Right ventricle myocardium inferior (tissue), 1 donor: ENCODE measurements at regions not wholly inside any gene's neighbourhood (a gene's known extent, or its start where the extent isn't known, plus 50 kb on each side); places are given as distances from the start of the nearest gene placed in this dataset.
"Not testable (repeated sequence)": the region's sequence is repeated elsewhere in the genome, so short reads cannot be mapped to it uniquely, and the experiment has no call there.

ENCODE experiments used
- ATAC-seq: fragments of 200-7000 bp; cut with Tn5 transposase; one replicate; pipeline ENCODE4 v1.9.1; 2020; ENCODE audit warnings: mild to moderate bottlenecking, moderate library complexity
- DNase-seq: peaks from one replicate; pipeline ENCODE4 v3.0.0; 2021; ENCODE audit errors: missing footprints
- intact Hi-C: fragments of 100-400 bp; cut with DNase I; formaldehyde crosslinking; loops from one replicate; pipeline ENCODE4 v1.11.0; 2022
- donor health status: DM: no; HTN: yes; CAD: no; lungs with severe emphysema.

DNA sequence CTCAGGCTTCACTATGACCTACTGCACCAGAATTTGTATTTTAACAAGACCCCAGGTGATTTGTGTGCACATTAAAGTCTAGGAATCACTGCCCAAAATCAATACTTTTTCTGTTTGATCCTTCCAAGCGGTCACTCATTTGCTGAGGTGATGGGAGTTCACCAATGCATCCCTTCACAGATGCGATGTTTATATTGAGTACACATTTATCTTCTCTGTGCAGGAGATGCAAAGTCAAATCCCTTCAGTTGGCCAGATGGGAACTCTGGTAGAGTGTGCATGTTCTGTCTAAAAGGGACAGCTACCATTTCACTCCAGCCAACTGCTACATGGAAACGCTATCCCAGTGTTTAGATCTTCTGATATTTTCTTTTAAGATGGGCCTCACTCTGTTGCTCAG is 122.6 kb upstream of the HS3ST2 start:
- intact Hi-C loops = no loop called here
- ATAC-seq (no peak), DNase-seq (no peak)

DNA sequence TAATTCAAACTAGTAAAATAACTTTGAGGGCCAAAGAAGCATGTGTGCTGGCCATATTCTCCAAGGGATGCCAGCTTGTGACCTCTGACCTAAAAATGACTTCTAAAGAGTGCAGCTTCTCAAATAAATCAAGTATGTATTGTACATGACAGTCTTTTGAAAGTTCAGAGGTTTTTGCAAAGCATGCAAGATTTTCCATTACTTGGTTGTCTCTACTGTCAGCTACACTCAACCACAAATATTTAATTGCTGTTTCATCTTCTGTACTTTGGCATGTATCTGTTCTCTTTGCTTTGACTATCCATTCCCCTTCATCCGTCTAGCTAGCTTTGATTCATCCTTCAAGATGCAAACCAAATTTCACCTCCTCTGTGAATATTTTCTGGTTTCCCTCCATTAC is 121.9 kb upstream of the HS3ST2 start:
- ATAC-seq (no peak), DNase-seq (no peak)
- intact Hi-C loops = no loop called here

DNA sequence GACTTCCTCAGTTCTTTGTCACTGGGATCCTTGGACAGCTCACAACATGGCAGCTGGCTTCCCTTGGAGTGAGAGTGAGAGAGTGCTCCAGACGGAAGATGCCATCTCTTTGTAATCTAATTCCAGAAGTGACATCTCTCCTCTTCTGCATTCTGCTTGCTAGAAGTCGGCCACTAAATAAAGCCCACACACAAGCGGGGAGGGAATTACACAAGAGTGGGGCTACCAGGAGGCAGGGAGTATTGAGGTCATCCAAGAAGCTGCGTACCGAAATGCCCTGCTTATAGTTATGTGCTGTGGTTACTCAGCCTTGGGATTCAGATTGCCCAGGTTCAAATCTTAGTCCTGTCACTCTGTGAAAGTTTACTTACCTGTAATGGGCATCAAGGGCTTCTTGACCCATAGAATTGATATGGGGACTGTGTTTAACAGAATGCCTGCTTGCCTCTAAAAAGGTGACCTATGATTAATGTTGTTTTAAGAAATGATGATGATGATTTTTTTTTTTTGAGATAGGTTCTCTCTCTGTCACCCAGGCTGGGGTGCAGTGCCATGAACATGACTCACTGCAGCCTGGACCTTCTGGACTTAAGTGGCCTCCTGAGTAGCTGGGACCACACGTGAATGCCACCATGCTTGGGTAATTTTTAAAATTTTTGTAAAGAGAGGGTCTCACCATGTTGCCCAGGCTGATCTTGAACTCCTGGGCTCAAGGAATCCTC is 120.9 kb upstream of the HS3ST2 start:
- no peak for ATAC-seq
- intact Hi-C loops = no loop called here

DNA sequence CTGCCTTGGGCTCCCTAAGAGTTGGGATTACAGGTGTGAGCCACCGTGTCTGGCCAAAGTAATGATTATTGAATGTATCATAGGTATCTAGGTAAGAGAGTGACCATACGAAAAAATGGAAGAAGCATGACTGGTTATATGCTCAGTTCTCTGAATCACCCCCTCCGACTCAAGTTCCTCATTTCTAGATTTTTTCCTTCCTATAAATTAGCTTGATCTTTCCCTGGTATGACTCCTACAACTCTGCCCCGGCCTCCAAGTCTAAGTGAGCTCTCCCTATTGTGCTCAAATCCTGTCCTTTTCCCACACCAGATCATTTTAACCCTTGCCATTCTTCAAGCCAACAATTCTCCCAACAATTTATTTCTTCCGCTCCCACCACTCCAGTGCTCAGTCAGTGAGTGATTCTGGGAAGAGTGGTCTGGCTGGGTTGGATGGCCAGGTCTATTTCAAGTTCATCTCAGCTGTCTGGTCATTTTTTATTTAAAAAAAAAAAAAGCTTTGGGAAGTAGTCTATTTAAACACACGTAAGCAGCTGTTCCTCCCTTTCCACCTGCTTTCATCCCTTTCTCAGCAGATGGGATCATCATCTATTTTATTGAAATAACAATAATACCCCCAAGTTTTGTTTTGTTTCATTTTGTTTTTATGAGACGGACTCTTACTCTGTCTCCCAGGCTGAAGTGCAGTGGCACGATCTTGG is 120.2 kb upstream of the HS3ST2 start:
- ATAC-seq = no peak
- intact Hi-C loops = no loop called here
- no peak for DNase-seq

More for the DNA sequence above, 120.9 kb upstream of the HS3ST2 start:
- DNase-seq = no peak

DNA sequence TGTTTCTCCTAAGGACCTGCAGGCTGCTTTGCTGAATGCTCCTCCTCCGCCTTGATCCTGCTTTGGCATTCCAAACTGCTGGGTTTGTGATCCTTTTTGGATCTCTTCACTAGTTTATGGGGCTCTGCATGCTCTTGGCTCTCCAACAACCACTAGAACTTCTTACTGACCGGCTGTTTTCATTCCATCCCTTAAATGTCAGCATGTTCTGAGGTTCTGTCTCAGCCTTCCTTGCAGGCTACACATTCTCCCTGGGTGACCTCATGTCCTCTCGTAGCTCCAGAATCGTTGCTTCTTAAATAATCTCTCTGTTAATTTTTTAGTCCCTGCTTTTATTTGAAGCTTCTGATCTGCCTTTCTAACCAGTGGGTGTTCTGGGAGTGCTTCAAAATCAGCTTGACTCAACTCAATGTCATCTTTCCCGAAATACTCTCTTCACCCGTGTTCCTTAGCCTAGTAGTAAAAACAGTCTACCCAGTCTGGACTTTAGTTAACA is 119.0 kb upstream of the HS3ST2 start:
- ATAC-seq (peak; percentile 87), DNase-seq (no peak)
- intact Hi-C loops = no loop called here

DNA sequence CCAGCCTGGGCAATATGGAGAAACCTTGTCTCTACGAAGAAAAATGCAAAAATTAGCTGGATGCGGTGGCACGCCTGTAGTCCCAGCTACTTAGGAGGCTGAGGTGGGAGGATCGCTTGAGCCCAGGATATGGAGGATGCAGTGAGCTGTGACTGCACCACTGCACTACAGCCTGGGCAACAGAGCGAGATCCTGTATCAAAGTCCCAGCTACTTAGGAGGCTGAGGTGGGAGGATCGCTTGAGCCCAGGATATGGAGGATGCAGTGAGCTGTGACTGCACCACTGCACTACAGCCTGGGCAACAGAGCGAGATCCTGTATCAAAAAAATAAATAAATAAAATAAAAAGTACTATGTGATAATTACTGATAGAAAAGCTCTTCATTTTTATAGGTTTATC is 118.2 kb upstream of the HS3ST2 start:
- intact Hi-C loops, DNase-seq, ATAC-seq: not testable (repeated sequence)

DNA sequence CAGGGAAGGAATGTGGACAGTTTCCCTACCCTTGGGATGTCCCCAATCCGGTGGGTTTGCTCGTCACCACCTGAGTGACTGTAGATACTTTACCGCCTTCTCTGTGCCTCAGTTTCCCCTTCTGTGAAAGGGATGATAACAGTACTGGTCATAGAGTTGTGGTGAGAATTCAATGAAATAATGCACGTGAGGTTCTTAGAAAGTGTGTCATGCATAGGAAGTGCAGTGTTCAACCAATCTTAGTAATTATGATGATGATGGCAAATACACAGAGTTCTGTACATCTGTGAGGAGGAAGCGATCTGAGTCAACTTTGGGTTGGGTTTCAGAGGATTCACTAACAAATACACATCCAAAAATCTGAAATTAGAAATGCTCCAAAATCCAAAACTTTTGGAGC is 114.6 kb upstream of the HS3ST2 start:
- intact Hi-C loops = no loop called here
- no peak for DNase-seq
- no peak for ATAC-seq

DNA sequence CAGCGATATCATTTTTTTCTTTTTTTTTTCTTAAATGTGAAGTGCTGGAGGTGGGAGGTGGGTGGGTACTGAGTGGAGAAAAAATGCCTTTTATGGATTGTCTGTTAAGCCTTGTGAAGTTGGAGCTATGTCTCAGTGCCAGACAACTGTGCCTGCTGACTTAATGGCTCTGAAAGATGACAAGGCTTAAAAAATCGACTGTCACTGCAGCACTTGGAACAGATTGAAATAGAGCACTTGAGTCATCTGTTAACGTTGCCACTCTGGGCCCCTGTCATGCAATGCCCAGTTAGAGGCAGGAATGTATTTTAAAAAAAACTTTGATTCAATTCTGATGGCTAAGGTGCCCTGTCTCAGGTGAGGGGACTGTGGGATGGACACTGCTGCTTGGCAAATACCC is 108.2 kb upstream of the HS3ST2 start:
- ATAC-seq (no peak), DNase-seq (no peak)
- intact Hi-C loops = no loop called here

DNA sequence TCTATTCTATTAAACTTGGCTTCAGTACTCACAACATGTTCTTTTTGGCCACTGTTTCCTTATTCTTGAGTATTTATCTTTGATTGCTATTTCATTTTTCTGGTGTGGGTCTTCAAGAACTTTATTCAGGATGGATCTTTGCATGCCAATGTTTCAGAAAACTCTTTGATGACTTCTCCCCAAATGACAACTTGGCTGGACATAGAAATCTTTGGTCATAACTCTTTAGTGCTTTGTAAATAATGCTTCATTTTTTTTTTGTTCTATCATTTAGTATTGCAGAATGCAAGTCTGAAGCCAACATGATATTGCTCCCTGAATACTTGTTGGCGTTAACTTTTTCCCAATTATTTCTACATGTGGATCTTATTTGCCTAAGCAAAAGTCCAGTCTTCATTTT is 103.6 kb upstream of the HS3ST2 start:
- intact Hi-C loops = no loop called here
- ATAC-seq = no peak

DNA sequence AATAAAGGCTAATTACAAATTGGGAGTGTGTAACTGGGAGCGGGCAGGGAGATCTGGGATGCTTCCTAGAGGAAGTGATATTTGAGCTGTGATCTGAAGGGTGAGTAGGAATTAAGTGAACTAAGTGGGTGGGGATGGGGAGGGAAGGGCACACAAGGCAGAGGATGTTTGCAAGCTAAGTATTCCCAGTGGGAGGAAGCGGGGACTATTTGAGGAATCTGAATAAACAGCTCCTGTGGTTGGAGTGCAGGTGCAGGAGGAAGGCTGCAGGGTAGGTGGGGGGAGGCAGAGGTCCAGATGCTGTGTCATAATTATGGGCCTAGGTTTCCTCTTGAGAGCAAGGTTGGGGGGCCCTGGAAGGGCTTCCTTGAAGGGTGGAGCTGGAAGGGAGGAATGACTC is 102.1 kb upstream of the HS3ST2 start:
- DNase-seq = no peak
- no peak for ATAC-seq
- intact Hi-C loops = no loop called here

More for the DNA sequence above, 103.6 kb upstream of the HS3ST2 start:
- DNase-seq = no peak

DNA sequence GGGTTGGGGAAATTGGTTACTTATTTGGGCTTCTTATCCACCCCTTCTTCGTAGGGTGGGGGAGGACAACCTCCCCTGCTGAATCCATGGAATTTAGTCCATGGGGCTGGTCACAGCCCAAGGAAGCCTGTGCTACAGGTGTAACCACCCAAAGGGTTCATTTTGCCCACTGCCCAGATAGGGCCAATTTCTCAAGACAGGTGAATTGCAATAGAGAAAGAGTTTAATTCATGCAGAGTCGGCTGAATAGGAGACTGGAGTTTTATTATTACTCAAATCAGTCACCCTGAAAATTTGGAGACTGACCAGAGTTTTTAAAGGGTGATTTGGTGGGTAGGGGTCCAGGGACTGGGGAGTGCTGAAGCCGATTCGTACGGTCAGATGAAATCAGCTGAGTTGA is 101.5 kb upstream of the HS3ST2 start:
- ATAC-seq = no peak
- intact Hi-C loops = no loop called here

DNA sequence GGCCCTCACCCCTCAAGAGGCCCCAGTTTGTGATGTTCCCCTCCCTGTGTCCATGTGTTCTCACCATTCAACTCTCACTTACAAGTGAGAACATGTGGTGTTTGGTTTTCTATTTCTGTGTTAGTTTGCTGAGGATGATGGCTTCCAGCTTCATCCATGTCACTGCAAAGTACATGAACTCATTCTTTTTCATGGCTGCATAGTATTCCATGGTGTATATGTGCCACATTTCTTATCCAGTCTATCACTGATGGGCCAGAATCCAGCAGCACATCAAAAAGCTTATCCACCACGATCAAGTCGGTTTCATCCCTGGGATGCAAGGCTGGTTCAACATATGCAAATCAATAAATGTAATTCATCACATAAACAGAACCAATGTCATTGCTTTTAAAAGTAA is 95.4 kb upstream of the HS3ST2 start:
- ATAC-seq, DNase-seq, intact Hi-C loops: not testable (repeated sequence)

More for the DNA sequence above, 101.5 kb upstream of the HS3ST2 start:
- DNase-seq = no peak

DNA sequence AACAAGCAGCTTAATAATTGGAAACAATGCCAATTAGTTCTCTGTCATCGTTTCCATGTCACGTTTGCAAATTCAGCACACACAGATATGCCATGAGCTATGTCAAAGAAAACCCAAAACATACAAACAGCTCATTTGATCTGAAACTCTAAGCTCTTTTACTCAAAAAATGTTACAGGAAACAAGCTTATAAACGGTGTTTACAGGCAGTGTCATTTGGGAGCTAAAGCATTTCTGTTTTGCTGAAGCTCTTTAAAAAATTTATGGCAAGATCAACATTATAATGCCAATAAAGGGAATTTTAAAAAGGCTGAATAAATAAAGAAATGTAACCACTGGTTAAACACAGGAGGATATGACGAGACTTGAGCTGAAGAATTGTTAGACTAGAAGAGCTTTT is 94.0 kb upstream of the HS3ST2 start:
- ATAC-seq = no peak
- intact Hi-C loops = no loop called here
- no peak for DNase-seq

DNA sequence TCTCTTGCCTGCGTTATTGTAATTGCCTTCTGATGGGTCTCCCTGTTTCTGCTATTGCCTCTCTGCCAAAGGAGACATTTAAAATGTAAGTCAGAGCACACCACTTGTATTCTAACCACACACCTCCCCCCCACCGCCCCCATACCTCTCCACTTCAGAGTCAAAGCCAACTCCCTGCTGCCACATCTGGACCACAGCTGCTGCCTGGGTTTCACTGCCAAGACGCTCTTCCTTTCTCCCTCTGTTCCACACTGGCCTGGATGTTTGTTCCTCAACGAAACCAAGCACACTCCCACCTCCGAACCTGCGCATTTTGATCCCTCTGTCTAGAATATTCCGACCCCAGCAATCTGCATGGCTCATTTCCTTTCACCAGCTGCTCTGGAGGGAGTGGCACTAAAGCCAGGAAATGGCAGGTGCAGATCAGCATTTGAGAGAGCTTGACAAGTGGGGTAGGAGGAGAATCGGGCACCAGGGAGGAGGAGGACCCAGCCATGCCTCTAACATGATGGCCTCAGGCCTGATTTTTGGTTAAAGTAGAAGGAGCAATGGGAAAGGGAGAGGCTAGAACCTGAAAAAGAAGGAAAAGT is 92.4 kb upstream of the HS3ST2 start:
- peak; percentile 79 for ATAC-seq
- intact Hi-C loops = no loop called here
- no peak for DNase-seq

DNA sequence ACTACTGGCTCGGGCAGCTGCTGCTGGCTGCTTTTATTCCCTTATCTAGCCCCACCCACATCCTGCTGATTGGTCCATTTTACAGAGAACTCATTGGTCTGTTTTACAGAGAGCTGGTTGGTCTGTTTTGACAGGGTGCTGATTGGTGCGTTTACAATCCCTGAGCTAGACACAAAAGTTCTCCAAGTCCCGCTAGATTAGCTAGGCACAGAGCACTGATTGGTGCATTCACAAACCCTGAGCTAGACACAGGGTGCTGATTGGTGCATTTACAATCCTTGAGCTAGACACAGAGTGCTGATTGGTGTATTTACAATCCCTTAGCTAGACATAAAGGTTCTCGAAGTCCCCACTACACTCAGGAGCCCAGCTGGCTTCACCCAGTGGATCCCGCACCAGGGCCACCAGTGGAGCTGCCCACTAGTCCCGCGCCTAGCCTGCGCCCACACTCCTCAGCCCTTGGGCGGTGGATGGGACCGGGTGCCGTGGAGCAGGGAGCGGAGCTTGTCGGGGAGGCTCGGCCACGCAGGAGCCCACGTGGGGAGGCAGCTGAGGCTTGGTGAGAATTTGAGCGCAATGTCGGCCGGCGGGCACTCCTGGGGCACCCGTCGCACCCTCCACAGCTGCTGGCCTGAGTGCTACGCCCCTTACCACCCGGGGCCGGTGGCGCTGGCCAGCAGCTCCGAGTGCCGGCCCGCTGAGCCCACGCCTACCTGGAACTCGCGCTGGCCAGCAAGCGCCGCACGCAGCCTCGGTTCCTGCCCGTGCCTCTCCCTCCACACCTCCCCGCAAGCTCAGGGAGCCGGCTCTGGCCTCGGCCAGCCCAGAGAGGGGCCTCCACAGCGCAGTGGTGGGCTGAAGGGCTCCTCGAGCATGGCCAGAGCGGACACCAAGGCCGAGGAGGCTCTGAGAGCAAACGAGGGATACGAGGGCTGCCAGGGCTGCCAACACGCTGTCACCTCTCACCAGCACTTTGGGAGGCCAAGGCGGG is 91.1 kb upstream of the HS3ST2 start:
- DNase-seq, ATAC-seq, intact Hi-C loops: not testable (repeated sequence)

DNA sequence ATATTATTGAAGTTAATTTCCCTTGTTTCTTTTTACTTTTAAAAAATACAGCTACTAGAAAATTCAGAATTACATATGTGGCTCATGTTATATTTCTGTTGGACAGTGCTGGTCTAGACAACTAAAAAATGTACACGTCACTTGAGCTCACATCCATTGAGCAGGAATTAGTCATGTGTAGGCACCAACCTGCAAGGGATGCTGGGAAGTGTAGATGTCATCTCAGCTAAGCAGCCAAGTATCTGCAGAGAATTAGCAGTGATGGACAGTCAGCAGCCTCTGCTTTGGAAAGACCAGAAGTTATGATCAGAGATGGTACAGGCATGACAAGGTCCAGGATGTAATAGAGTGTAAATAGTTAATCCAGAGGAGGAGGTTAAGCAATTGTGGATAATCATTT is 87.1 kb upstream of the HS3ST2 start:
- intact Hi-C loops = no loop called here
- DNase-seq = no peak

DNA sequence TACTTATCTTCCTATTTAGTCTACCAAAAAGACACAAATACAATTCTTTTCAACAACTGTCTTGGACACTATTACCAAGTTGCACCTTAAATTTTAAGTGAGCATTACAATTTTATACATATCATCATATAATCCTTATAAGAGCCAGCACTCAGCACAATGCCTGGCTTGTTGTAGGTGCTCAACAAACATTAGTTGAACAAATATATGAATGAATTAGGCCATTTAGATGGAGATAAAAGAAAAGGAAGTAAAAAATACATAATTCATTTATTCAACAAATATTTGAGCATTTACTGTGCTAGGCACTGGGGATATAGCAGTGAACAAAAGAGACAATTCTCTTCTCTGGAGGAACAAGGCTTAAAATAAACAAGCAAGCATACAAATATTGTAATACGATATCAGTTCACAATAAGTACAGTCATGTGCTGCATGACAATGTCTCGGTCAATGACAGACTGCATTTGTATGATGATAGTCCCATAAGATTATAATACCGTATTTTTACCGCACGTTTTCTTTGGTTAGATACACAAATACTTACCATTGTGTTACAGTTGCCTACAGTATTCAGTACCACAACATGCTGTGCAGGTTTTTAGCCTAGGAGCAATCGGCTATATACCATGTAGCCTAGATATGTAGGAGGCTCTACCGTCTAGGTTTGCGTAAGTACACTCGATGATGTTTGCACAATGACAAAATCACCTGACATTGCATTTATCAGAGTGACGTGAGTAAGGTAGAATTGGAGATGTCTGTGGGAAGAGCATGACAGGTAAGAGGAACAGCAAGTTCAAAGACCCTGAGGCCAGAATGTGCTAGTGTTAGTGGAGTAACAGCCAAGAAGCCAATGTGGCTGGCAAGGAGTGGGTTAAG is 86.4 kb upstream of the HS3ST2 start:
- ATAC-seq = no peak
- intact Hi-C loops = no loop called here
- no peak for DNase-seq

More for the DNA sequence above, 87.1 kb upstream of the HS3ST2 start:
- no peak for ATAC-seq
